ENCODE measurements at regions not wholly inside any gene's neighbourhood (a gene's known extent, or its start where the extent isn't known, plus 50 kb on each side); places are given as distances from the start of the nearest gene placed in this dataset.

DNA sequence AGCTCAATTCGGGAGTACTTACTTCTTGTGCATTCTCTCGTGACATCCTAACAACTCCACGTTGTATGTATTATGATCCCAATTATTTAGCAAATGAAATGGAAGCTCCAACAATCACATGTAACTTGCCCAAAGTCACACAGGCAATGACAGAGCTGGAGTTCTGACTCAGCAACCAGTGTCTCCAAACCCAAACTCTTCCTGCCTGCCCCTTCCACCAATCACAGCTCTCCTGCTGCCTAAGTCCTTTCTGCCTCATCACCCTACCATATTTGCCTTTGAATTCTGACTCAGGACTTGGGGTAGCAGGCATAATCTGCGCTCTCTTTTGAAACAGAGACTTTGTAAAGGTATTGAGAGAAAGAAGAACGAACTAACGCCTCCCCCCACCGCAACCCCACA lies 245.2 kb upstream of the MAF start:
- no peak overlapping the region for H3K4me3 ChIP-seq (ENCODE audit: low read length)
- DNase-seq (ENCODE audit: low read depth) = no peak
- TF ChIP-seq, protein P1, sequence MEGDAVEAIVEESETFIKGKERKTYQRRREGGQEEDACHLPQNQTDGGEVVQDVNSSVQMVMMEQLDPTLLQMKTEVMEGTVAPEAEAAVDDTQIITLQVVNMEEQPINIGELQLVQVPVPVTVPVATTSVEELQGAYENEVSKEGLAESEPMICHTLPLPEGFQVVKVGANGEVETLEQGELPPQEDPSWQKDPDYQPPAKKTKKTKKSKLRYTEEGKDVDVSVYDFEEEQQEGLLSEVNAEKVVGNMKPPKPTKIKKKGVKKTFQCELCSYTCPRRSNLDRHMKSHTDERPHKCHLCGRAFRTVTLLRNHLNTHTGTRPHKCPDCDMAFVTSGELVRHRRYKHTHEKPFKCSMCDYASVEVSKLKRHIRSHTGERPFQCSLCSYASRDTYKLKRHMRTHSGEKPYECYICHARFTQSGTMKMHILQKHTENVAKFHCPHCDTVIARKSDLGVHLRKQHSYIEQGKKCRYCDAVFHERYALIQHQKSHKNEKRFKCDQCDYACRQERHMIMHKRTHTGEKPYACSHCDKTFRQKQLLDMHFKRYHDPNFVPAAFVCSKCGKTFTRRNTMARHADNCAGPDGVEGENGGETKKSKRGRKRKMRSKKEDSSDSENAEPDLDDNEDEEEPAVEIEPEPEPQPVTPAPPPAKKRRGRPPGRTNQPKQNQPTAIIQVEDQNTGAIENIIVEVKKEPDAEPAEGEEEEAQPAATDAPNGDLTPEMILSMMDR (conservative IDR thresholded peaks at IDR 0.05; ENCODE audit: low read depth, low read length) = no peak

DNA sequence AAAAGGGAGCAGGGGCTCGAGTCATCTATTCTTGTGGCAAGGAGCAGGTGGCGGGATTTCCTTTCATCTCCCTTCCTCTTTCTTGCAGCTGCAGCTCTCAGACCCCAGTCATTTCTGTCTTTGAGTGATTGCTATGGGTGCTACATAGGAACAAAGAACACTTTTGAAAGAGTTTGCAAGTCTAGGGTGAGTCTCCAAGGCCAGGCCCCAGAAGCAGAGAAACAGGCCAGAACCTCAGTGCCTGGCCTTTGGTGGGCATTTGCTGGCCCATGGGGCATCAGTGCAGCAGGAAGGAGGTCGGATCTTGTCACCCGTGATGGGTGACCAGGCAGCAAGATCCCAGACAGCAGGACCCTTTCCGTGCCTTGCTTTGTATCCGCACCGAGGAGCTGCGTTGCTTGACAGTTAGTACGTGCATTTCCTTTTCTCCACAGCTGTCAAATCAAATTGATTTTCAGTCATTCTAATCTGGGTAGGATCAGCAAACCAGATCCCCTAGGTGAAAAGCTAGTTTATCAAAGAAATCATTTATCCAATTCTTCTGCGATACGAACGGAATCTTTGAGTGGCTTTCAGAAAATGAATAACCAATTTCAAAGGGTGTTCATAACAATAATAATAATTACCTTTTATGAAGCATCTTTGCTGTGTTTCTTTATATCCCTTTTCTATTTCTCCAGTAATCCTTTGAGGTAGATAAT lies 244.6 kb upstream of the MAF start:
- TF ChIP-seq, protein P1 (conservative IDR thresholded peaks at IDR 0.05; ENCODE audit: low read depth, low read length) = no peak
- no peak overlapping the region for H3K4me3 ChIP-seq (ENCODE audit: low read length)
- DNase-seq (ENCODE audit: low read depth) = no peak

DNA sequence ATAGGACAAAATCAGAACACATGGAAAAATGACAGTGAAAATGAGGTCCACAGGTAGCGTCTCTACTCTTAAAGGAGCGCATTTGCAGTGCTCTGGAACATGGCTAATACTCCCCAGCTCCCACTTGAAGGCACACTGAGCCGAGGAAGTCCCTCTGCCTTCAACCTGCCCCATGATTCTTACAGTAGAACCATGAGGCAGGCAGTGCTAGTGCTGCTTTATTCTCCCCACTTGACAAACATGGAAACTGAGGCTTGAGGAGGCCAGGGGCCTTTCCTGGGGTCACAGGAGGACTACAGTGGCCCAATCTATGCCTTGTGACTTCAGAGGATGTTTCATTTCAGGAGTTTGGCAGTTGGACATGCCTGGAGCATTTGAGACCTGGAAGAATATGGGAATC lies 244.1 kb upstream of the MAF start:
- TF ChIP-seq, protein P1 (conservative IDR thresholded peaks at IDR 0.05; ENCODE audit: low read depth, low read length) = no peak
- no peak overlapping the region for H3K4me3 ChIP-seq (ENCODE audit: low read length)
- DNase-seq (ENCODE audit: low read depth) = no peak

DNA sequence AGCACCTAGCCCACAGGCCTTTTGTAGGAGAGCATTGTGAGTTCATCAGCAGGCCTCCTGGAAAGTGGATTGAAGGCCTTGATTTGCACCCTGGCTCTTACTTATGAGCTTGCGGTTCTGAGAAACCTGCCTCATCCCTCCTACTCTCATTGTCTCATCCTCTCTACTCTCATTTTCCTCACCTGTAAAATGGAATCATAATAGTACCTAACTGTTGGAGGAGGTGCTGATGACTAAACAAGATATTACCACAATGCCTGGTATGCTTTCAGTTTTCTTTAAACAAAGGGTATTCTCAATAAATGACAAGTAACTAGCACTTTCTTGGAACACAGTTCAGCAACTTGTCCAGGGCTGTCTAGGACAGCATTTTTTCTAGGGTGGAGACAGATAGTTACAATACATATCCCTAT lies 243.1 kb upstream of the MAF start:
- TF ChIP-seq, protein P1 (conservative IDR thresholded peaks at IDR 0.05; ENCODE audit: low read depth, low read length) = no peak
- no peak overlapping the region for H3K4me3 ChIP-seq (ENCODE audit: low read length)
- DNase-seq (ENCODE audit: low read depth) = no peak

DNA sequence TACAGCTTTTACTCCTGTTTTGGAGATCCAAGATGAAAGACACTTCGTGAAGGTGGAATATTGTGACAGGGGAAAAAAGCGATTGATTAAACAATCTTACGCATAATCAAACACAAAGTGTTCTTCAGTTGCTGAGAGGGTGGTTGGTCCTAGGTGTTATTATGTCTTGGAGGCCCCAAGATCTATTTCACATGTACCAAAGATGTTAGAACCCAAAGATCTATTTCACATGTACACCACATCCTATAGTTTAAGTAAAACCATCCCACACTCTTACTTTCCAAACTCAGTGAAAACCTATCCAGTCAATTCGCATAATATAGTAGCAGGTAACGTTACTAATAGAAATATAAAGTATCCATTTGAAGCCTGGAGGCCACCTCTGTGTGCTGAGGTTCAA lies 242.6 kb upstream of the MAF start:
- TF ChIP-seq, protein P1 (conservative IDR thresholded peaks at IDR 0.05; ENCODE audit: low read depth, low read length) = no peak
- DNase-seq (ENCODE audit: low read depth) = no peak
- H3K4me3 ChIP-seq (ENCODE audit: low read length) = no peak overlapping the region

DNA sequence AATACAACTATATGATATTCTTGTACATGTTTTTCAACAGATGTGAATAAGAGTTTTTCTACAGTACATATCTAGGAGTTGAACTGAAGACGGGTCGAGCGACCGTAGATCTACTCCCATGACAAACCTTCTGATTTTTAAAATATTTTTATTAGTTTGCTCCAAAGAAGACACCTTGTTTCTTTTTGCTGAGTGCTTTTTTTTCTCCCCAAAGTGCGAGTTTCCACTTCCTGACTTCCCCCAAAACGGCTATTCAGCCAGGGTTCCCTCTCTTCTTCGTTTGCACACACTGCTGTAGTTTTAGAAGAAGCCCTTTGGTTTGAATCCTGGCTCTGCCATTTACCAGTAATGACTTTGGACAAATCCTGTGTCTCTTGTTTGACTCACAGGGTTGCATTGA lies 241.7 kb upstream of the MAF start:
- no peak overlapping the region for H3K4me3 ChIP-seq (ENCODE audit: low read length)
- TF ChIP-seq, protein P1 (conservative IDR thresholded peaks at IDR 0.05; ENCODE audit: low read depth, low read length) = no peak
- DNase-seq (ENCODE audit: low read depth) = no peak

All from retinal pigment epithelial cell (primary cell).